Neural progenitor cell (in vitro differentiated cells): ENCODE measurements at regions not wholly inside any gene's neighbourhood (a gene's known extent, or its start where the extent isn't known, plus 50 kb on each side); places are given as distances from the start of the nearest gene placed in this dataset.

Experiments used
- CTCF ChIP-seq: fragments of 200-600 bp; sonication (generic); IDR thresholded peaks from 2 replicates; pipeline ENCODE4 v1.5.1; 2017; ENCODE audit warnings: antibody characterized with exemption, mild to moderate bottlenecking
- EZH2 ChIP-seq: fragments of 200-600 bp; sonication (generic); IDR thresholded peaks from 2 replicates; pipeline ENCODE4 v1.6.1; 2017; ENCODE audit warnings: antibody characterized with exemption, mild to moderate bottlenecking, moderate library complexity

DNA sequence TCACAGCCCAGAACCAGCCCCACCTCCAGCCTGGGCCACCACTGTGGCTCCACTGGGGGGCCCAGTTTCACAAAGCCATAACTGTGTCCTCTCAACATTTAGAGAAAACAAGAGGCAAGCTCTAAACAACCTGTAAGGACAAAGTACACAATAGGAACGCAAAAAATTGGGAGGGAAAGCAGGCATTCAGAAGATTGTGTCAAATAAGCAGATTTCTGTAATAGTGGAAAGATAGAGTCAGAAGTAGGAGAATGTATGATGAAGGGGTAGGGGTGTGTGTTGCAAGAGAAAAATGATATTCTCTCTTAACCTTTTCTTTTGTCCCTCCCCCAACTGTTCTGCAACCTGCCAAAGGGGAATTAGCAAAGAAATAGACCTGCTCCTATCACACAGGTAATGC is 449.9 kb upstream of the NPVF start:
- TF ChIP-seq CTCF (no peak), EZH2 (no peak)
